Stimulated activated CD8-positive, alpha-beta memory T cell treated with anti-CD3 and anti-CD28 coated beads, Interleukin-7, amount 100 ng/mL, for 4 hours (primary cell): ENCODE measurements at regions not wholly inside any gene's neighbourhood (a gene's known extent, or its start where the extent isn't known, plus 50 kb on each side); places are given as distances from the start of the nearest gene placed in this dataset.

Source experiments
- DNase-seq, 2 donors: peaks; one replicate each; pipeline ENCODE4 v3.0.0-alpha.2; 2020; ENCODE audit warnings: low read depth in 2 of 2

DNA sequence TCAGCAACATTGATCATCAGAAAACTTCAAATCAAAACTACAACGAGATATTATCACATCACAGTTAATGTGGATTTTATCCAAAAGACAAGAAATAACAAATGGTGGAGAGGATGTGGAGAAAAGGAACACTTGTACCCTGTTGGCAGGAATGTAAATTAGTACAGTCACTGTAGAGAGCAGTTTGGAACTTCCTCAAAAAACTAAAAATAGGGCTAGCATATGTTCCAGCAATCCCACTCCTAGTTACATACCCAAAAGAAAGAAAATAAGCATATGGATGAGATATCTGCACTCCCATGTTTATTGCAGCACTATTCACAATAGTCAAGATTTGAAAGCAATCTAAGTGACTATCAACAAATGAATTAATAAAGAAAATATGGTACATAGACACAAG is 887.7 kb upstream of the MAN1A1 start:
- DNase-seq, result no peak

DNA sequence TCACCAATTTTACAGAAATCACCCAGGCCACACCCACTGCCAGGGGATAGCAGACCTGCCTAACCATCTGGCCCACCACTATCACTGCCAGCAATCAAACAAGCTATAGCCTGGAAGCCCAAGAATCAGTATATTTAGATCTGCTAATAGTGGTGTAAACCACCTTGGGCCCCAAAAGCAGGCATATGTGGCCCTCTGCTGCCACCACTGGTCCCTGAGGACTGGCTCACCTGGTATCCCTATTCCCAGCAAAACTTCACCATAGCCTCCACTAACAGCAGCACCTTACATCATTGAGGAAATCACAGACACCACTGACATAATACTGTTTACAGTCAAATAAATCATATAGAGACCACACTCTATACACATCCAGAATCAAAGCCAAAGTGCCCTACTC is 880.4 kb upstream of the MAN1A1 start:
- no peak for DNase-seq

DNA sequence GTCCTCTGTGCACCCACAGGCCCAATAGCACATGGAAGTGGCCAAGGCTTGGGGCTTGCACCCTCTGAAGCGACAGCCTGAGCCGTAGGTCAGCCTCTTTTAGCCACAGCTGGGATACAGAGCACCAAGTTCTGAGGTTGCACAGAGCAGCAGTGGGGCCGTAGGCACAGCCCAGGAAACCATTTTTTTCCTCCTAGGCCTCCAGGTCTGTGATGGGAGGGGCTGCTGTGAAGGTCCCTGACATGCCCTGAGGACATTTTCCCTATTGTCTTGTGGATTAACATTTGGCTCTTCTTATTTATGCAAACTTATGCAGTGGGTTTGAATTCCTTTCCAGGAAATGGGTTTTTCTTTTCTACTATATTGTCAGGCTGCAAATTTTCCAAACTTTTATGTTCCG is 878.7 kb upstream of the MAN1A1 start:
- no peak for DNase-seq

DNA sequence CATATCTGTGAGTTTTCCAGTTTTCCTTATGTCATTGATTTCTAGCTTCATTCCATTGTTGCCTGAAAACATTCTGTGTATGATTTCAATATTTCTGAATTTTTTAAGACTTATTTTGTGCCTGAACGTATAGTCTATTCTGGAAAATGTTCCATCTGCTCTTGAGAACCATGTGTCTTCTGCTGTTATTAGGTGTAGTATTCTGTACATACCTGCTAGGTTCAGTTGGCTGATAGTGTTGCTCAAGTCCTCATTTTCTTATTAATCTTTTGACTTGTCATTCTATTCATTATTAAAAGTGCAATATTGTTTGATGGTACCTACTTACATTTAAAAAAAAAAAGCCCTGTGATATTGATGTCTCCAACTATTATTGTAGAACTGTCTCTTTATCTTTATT is 869.8 kb upstream of the MAN1A1 start:
- no peak for DNase-seq

DNA sequence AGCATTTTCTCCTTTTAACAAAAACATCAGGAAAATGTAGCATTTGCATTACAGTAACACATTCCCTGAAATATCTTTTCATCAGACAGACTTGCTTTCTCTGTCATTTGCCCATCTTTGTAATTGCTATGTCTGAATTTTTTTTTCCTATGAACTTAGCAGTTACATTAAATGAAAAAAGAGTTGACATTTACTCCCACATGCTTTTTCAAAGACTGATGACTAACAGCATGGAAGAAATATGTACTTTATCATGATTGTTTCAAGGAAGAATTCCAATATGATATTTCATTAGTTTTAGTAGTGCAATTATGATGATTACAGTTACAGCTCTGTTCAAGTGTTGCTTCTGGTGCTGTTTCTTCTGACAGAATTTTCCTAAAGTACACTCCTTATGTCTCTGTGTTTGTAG is 864.5 kb upstream of the MAN1A1 start:
- DNase-seq, result no peak

DNA sequence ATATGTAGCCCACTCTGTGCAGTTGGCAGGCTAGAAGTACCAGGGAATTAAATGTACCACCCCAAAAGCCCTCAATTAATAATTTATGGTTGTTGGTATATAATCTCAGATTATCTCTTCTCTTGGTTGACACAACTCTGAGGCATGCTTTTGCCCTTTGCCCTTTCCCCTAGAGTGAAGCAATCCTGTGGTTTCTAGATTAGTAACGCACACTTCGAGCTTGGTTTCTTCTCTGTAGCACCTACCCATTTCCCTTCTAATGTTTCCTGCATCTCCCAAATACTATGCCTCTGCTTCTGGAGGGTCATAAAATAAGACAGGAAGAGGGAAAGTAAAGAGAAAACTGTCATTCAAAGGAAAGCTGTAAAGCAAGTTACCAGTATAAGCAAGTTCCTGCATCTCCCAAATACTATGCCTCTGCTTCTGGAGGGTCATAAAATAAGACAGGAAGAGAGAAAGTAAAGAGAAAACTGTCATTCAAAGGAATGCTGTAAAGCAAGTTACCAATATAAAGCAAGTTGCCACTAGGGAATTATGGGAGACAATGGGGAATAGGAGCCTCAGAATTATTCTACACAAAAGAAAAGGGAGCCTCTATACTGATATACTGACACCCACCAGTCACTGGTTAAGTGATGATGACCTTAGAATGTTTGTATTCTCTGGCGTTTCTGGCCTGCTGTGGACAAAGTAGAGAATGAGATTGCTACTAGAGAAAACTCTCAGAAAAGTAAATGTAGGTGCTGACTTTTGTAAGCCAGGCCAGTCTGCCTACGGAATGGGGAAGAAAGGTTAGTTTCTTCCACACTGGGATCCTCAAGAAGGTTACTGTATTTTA is 862.6 kb upstream of the MAN1A1 start:
- no peak for DNase-seq

DNA sequence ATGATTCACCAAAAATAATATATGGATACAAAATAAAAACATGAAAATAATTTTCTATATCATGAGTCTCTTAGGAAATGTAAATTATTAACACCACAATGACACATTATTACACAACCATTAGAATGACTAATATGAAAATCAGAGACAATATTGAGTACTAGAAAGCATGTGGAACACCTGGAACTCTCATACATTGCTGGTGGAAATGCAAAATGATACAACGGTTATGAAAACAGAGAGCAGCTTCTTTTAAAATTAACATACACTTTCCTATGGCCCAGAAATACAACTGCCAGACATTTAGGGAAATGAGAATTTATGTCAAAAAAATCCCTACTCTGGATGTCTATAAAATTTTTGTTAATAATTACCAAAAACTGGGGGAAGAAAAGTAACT is 853.3 kb upstream of the MAN1A1 start:
- no peak for DNase-seq

DNA sequence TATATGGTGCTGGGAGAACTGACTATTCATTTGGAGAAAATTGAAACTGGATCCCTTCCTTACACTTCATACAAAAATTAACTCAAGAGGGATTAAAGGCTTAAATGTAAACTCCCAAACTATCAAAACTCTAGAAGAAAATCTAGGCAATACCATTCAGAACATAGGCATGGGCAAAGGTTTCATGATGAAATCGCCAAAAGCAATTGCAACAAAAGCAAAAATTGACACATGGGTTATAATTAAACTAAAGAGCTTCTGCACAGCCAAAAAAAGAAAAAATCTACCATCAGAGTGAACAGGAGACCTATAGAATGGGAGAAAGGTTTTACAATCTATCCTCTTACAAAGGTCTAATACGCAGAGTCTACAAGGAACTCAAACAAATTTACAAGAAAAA is 851.3 kb upstream of the MAN1A1 start:
- DNase-seq, result no peak

DNA sequence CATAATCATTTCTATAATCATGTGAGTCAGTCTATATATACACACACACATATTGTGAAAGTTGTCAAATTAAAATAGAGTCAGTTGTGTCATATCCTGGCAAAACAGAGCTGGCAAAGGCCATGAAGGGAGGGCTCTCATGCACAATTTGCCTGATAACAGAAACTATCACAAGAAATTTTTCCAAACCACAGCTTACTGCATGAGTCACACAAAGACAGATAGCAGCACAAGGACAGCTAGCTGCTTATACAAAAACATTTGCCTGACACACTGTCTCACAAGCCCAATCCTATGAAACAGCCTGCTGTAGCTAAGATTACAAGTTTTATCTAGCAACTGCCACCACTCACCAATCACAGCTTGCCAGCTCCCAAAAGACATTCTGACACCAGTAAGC is 848.5 kb upstream of the MAN1A1 start:
- no peak for DNase-seq

DNA sequence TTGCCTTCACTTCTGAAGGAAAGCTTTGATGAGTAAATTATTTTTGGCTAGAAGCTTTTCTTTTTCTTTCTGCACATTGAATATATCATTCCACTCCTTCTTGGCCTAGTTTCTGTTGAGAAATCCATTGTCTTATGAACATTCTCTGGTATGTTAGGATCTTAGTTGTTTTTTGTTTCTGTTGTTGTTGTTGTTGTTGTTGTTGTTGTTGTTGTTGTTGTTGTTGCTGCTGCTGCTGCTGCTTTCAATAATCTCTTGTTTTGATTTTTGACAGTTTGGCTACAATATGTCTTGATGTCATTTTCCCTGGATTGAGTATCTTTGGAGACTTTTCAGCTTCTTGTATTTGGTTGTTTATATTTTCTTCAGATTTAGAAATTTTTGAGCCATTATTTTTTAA is 836.5 kb upstream of the MAN1A1 start:
- no peak for DNase-seq

DNA sequence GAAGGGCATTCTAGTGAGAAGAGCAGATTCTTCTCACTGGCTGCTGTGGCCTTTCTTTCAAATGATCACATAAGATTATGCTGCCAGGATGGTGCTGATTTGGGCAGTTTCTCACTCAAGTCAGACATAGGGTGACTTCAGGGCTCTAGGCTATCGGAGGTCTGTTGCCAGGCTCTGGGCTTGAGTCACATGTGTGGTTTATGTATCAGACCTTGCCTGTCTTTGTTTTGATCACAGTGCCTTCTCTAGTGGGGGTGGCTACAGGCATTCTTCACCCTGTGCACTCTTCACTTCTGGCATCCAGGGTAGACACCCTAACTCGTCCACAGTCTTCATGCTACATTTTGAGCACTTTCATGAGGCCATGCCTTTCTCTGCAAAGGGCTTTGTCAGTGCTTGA is 823.7 kb upstream of the MAN1A1 start:
- no peak for DNase-seq

DNA sequence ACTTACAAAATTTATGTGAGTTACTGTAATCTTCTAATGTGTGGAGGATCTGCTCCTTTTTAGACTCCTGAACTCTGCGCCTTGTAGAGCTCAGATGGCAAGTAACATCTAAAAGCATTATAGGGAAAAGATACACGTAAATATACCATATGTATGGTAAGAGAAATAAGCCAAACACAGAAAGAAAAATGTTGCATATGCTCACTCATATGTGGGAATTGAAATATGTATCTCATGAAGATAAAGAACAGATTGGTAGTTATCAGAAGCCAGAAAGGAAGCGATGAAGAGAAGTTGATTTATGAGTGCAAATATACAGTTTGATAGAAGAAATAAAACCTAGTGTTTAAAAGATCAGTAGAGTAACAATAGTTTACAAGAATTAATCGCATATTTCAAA is 815.0 kb upstream of the MAN1A1 start:
- no peak for DNase-seq

DNA sequence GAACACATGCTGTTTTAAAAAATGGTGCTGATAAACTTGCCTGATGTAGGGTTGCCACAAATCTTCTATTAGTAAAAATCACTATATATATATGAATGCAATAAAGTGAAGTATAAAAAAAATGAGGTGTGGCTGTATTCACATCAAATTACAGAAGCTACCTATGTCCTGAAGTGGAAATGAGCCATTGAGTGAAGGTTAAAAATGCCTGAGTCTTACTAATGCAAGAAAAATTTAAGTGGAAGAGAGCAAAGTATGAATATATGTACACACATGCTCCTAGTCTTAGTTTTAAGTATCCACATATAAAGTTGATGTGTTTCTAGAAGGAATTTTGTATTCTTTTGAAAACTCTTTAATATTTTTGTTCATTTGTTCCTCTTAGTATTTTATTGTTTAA is 808.3 kb upstream of the MAN1A1 start:
- DNase-seq, result no peak

DNA sequence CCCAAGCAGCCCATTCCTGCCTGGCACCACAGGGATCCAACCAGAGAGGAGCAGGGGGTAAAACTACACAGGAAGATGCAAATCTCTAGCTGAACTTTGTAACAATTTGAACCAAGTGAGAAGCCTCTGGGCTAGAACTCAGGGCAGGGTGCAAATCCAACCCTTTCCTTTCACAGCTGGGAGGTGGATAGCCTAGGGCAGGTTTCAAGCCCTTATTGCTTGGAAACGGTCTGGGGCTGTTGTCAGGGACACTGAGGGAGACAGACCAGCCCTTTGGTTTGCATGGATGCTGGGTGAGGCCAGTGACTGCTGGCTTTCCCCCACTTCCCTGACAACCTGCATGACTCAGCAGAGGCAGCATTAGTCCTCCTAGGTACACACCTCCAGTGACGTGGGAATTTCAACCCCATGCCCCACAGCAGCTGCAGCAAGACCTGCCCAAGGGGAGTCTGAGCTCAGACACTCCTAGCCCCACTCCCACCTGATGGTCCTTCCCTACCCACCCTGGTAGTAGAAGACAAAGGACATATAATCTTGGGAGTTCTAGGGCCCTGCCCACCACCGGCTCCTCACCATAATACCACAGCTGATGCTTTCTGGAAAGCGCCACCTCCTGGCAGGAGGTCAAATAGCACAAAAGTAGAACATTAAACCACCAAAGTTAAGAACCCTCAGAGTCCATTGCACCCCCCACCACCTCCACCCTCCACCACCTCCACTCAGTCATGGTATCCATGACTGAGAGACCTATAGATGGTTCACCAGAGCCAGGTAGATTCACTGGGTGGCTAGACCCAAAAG is 797.7 kb upstream of the MAN1A1 start:
- no peak for DNase-seq

DNA sequence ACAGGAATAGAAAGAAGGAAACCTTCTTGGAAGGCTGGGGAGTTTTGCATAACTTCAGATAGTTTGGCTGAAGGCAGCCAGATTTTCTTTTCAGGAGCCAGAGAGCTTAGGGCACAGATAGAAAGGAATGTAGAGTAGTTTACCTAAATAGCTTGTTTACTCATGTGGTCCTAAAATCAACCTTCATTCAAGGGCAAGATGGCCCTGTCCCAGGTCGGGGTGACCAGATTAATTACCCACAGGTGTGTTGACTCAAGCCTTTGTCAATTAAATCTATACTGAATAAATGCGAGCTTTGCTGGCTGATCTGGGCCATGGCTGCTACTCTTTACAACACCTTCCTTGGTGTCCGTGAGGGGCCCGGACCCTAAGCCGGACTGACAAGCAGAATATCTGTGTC is 792.0 kb upstream of the MAN1A1 start:
- no peak for DNase-seq

DNA sequence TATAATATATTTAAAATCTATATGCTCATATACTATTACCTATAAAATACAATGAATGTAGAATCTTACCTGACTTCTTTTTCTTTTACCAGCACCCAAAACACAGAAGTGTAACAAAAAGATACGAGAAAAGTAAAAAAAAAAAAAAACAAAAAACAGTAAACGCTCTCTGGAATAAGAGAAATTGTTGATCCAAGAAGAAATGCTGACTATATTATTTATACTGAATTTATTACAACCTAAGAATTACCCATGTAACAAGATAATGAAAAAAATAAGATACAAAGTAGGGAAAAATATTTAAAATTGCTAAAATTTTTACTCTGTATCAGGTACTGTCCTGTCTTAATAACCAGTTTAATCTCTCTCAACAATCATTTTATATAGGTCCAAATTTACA is 787.9 kb upstream of the MAN1A1 start:
- DNase-seq, result no peak

DNA sequence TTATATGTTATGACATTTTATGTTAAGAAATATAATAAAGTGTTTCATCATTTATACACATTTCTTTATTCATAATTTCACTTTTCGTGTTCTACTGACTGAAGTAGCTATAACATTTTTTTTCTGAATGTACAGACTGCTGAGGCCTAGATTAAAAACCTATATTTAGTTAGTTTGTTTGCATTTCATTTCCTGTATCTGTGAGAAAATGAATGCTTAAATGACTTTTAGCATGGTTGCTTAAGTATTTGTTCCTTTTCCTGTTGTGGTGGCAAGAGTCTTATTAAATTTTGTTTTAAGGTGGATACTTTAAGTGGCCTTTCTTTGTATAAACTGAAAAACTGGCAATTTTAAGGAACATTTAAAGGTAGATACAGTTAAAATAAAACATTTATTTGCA is 779.7 kb upstream of the MAN1A1 start:
- no peak for DNase-seq

DNA sequence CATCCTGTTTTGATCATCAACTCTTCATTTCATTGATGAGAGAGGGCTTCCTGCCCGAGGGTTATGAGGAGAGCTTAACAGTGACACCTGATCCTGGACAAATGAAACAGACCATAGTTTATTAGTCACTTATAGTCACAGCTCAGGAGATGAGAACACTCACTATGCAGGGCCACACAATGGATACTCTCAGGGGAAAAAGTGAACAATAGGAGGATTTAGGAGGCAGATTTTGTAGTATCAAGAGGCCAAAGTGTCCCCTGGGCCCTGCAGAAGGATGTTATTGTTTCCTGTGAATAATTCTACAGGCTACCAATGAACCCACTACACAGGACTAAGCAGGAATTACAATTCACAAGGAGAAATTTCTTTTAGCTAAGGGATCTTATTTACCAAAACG is 772.8 kb upstream of the MAN1A1 start:
- no peak for DNase-seq

DNA sequence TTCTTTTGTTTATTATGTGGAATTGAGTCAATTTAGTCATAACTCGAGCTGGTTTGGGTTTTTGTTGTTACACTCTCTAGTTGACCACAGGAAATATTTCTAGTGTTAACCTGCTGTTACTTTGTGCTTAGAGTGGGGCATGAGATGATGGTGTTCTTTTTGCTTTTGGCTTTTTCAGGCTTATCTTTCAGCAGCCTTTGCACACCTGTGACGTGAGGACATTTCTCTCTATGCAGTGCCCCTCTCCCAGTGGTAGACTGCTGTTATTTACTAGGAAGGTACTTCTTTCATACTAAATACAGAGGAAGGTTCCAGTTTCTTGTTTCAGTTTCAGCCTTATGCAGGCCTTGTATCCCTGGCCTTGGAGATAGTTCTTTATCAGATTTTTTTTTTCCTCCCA is 766.8 kb upstream of the MAN1A1 start:
- DNase-seq, result no peak

DNA sequence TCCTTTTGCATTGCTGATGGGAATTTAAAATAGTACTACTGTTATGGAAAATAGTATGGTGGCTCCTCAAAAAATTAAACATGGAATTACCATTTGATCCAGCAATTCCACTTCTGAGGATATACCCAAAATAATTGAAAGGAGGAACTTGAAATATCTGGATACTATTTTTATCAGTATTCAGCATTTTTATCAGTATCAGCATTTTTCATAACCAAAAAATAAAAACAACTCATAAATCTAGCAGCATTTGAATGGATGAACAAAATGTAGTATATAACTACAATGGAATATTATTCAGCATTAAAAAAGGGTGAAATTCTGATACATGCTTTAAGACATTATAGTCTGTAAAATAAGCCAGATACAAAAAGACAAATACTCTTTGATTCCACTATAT is 763.4 kb upstream of the MAN1A1 start:
- no peak for DNase-seq

DNA sequence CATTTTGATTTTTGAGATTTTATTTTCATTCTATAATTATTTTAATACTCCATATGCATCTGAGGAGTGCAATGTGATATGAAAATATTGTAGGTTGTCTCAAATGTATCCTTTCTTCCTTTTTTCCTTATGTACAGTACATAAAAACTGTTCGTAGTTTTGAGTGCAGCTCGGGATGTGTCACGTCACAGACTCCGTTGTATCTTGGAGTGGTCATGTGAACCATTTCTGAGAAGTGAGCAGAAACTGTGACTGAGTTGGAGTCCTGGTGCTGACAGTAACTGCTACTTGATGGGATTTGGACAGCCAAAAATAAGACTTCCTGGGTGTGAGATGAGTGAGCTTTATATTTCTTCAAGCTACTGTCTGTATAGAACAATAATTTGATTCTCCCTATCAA is 761.4 kb upstream of the MAN1A1 start:
- no peak for DNase-seq

DNA sequence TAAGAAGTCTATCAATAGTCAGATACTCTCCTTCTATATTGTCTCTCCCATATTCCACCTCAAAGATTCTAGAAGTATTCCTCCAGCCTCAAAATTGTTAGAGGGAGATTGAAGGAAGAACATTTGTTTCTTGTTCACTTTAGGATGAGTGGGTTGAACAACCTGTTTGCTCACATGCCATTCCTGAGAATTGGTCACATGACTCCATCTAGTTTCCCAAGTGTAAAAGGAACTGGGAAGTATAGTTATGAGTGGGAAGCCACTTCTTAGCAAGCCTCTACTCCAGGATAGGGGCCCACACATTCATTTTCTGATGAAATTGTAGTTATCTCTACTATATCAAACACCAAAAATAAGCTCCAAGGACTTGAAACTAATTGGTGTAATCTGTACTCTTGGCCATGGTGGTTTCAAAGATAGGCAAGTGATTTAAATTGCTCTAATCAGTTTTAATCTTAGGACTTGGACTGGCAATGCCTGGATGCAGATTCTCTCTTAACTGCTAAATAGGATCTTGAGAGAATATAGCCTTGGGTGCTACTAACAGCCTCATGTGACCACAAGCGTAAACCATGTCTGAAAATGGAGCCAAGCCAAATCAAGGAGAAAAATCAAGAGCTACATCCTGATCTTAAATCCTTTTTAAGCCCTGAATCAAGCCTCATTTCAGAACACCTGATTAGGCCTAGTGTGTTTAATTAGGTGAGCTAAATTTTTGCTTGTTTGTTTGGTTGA is 758.7 kb upstream of the MAN1A1 start:
- no peak for DNase-seq

DNA sequence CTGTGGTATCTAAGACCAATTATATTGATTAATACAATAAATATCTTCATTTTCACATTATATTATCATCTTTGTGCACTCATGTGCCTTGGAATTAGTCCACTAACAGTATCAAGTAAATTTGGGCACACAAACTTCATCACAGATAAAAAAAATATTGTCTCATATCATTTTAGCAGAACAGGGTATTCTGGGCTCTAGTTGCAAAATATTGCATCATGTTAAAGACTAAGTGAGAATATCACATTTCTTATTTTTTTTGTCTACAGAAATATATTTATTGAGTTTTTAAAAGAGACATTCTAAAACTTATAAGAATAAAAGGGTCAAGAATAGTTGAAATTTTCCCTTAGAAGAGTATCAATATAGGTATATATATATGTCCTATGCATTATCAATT is 754.1 kb upstream of the MAN1A1 start:
- no peak for DNase-seq
